ENCODE measurements at regions not wholly inside any gene's neighbourhood (a gene's known extent, or its start where the extent isn't known, plus 50 kb on each side); places are given as distances from the start of the nearest gene placed in this dataset.

- no peak for TF ChIP-seq CTCF (IDR thresholded peaks at IDR 0.05; ENCODE audit: insufficient read depth, low read depth, low read length)
- TF ChIP-seq EZH2 (IDR thresholded peaks at IDR 0.05; ENCODE audit: insufficient read depth, low read length): no peak
Measured at GRCh38 chr21:19547951-19548840, 1144.6 kb upstream of the TMPRSS15 start.

Measured in astrocyte (in vitro differentiated cells and primary cell).